Panc1 (cell line): ENCODE measurements at regions not wholly inside any gene's neighbourhood (a gene's known extent, or its start where the extent isn't known, plus 50 kb on each side); places are given as distances from the start of the nearest gene placed in this dataset.

Experiments
- CTCF ChIP-seq: fragments of 450-650 bp; IDR thresholded peaks from 2 replicates; pipeline ENCODE4 v1.5.1; 2017; ENCODE audit warnings: mild to moderate bottlenecking
- POLR2AphosphoS5 ChIP-seq: IDR thresholded peaks from 2 replicates; pipeline ENCODE4 v1.6.1; 2012; ENCODE audit warnings: mild to moderate bottlenecking, low read depth, low read length, moderate library complexity

GRCh38 chr17:77273397-77274085 is 132.8 kb downstream of the SEC14L1 start:
- TF ChIP-seq CTCF: no peak
- TF ChIP-seq POLR2AphosphoS5: no peak
